ENCODE measurements at regions not wholly inside any gene's neighbourhood (a gene's known extent, or its start where the extent isn't known, plus 50 kb on each side); places are given as distances from the start of the nearest gene placed in this dataset.

DNA sequence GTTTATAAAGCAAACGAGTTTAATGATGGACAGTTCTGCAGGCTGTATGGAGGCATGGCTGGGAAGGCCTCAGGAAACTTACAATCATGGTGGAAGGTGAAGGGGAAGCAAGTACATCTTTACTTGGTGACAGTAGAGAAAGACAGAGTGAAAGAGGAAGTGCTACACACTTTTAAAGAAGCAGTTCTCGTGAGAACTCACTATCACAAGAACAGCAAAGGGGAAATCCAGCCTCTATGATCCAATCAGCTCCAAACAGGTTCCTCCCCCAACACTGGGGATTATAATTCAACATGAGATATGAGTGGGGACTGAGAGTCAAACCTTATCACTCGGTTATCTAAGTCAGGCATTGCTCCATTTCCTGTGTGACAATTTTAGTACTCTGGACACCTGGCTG, 189.9 kb upstream of the CNTN1 start:
- no peak for TF ChIP-seq EZH2phosphoT487 (IDR thresholded peaks at IDR 0.05; ENCODE audit: unreplicated experiment)
- TF ChIP-seq CREB1 (CRISPR knock-in tag; IDR thresholded peaks at IDR 0.05; ENCODE audit: low read depth) = no peak
- TF ChIP-seq, protein P1, sequence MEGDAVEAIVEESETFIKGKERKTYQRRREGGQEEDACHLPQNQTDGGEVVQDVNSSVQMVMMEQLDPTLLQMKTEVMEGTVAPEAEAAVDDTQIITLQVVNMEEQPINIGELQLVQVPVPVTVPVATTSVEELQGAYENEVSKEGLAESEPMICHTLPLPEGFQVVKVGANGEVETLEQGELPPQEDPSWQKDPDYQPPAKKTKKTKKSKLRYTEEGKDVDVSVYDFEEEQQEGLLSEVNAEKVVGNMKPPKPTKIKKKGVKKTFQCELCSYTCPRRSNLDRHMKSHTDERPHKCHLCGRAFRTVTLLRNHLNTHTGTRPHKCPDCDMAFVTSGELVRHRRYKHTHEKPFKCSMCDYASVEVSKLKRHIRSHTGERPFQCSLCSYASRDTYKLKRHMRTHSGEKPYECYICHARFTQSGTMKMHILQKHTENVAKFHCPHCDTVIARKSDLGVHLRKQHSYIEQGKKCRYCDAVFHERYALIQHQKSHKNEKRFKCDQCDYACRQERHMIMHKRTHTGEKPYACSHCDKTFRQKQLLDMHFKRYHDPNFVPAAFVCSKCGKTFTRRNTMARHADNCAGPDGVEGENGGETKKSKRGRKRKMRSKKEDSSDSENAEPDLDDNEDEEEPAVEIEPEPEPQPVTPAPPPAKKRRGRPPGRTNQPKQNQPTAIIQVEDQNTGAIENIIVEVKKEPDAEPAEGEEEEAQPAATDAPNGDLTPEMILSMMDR (conservative IDR thresholded peaks at IDR 0.05; ENCODE audit: low read depth in 2 of 2) = no peak
- TF ChIP-seq, protein P2, sequence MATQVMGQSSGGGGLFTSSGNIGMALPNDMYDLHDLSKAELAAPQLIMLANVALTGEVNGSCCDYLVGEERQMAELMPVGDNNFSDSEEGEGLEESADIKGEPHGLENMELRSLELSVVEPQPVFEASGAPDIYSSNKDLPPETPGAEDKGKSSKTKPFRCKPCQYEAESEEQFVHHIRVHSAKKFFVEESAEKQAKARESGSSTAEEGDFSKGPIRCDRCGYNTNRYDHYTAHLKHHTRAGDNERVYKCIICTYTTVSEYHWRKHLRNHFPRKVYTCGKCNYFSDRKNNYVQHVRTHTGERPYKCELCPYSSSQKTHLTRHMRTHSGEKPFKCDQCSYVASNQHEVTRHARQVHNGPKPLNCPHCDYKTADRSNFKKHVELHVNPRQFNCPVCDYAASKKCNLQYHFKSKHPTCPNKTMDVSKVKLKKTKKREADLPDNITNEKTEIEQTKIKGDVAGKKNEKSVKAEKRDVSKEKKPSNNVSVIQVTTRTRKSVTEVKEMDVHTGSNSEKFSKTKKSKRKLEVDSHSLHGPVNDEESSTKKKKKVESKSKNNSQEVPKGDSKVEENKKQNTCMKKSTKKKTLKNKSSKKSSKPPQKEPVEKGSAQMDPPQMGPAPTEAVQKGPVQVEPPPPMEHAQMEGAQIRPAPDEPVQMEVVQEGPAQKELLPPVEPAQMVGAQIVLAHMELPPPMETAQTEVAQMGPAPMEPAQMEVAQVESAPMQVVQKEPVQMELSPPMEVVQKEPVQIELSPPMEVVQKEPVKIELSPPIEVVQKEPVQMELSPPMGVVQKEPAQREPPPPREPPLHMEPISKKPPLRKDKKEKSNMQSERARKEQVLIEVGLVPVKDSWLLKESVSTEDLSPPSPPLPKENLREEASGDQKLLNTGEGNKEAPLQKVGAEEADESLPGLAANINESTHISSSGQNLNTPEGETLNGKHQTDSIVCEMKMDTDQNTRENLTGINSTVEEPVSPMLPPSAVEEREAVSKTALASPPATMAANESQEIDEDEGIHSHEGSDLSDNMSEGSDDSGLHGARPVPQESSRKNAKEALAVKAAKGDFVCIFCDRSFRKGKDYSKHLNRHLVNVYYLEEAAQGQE (IDR thresholded peaks at IDR 0.05; ENCODE audit: unreplicated experiment) = no peak
- no peak for TF ChIP-seq POLR2AphosphoS5 (IDR thresholded peaks at IDR 0.05; ENCODE audit: low read depth)
- TF ChIP-seq, protein P3, sequence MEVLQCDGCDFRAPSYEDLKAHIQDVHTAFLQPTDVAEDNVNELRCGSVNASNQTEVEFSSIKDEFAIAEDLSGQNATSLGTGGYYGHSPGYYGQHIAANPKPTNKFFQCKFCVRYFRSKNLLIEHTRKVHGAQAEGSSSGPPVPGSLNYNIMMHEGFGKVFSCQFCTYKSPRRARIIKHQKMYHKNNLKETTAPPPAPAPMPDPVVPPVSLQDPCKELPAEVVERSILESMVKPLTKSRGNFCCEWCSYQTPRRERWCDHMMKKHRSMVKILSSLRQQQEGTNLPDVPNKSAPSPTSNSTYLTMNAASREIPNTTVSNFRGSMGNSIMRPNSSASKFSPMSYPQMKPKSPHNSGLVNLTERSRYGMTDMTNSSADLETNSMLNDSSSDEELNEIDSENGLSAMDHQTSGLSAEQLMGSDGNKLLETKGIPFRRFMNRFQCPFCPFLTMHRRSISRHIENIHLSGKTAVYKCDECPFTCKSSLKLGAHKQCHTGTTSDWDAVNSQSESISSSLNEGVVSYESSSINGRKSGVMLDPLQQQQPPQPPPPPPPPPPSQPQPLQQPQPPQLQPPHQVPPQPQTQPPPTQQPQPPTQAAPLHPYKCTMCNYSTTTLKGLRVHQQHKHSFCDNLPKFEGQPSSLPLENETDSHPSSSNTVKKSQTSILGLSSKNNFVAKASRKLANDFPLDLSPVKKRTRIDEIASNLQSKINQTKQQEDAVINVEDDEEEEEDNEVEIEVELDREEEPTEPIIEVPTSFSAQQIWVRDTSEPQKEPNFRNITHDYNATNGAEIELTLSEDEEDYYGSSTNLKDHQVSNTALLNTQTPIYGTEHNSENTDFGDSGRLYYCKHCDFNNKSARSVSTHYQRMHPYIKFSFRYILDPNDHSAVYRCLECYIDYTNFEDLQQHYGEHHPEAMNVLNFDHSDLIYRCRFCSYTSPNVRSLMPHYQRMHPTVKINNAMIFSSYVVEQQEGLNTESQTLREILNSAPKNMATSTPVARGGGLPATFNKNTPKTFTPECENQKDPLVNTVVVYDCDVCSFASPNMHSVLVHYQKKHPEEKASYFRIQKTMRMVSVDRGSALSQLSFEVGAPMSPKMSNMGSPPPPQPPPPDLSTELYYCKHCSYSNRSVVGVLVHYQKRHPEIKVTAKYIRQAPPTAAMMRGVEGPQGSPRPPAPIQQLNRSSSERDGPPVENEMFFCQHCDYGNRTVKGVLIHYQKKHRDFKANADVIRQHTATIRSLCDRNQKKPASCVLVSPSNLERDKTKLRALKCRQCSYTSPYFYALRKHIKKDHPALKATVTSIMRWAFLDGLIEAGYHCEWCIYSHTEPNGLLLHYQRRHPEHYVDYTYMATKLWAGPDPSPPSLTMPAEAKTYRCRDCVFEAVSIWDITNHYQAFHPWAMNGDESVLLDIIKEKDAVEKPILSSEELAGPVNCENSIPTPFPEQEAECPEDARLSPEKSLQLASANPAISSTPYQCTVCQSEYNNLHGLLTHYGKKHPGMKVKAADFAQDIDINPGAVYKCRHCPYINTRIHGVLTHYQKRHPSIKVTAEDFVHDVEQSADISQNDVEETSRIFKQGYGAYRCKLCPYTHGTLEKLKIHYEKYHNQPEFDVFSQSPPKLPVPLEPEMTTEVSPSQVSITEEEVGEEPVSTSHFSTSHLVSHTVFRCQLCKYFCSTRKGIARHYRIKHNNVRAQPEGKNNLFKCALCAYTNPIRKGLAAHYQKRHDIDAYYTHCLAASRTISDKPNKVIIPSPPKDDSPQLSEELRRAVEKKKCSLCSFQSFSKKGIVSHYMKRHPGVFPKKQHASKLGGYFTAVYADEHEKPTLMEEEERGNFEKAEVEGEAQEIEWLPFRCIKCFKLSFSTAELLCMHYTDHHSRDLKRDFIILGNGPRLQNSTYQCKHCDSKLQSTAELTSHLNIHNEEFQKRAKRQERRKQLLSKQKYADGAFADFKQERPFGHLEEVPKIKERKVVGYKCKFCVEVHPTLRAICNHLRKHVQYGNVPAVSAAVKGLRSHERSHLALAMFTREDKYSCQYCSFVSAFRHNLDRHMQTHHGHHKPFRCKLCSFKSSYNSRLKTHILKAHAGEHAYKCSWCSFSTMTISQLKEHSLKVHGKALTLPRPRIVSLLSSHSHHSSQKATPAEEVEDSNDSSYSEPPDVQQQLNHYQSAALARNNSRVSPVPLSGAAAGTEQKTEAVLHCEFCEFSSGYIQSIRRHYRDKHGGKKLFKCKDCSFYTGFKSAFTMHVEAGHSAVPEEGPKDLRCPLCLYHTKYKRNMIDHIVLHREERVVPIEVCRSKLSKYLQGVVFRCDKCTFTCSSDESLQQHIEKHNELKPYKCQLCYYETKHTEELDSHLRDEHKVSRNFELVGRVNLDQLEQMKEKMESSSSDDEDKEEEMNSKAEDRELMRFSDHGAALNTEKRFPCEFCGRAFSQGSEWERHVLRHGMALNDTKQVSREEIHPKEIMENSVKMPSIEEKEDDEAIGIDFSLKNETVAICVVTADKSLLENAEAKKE (CRISPR knock-in tag; IDR thresholded peaks at IDR 0.05) = no peak
- no peak for TF ChIP-seq EZH2 (IDR thresholded peaks at IDR 0.05; ENCODE audit: low read depth, unreplicated experiment)
- TF ChIP-seq STAT1 (IDR thresholded peaks at IDR 0.05; ENCODE audit: unreplicated experiment) = no peak
- no peak for TF ChIP-seq ZNF114 (CRISPR knock-in tag; IDR thresholded peaks at IDR 0.05)
- TF ChIP-seq JUNB (IDR thresholded peaks at IDR 0.05; ENCODE audit: unreplicated experiment) = no peak
- no peak for TF ChIP-seq NANOG (IDR thresholded peaks at IDR 0.05; ENCODE audit: borderline replicate concordance)

Measured in GM23338 (cell line).